ENCODE measurements at regions not wholly inside any gene's neighbourhood (a gene's known extent, or its start where the extent isn't known, plus 50 kb on each side); places are given as distances from the start of the nearest gene placed in this dataset.

DNA sequence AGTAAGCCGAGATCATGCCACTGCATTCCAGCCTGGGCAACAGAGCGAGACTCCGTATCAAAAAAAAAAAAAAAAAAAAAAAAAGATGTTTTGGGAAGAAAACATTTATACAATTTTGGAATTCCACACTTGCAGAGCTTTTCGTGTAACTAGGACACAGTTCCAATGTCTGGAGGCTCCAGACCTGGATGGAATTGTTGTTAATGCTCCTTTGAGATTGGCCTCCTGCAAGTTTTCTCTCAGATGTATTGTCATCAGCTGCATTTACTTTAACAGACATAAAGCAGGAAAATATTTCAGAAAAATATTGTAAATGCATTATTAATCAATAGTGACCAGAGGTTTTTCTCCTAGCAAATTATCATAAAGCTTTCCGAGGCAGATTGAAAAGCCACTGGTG is 124.1 kb downstream of the RBM43 start:
- DNase-seq (ENCODE audit: low read depth, low spot score): no peak
- no TSS peak for BruUV-seq (replicated peaks)
- Histone ChIP-seq H3K79me2 (ENCODE audit: insufficient read depth, low read length) (no peaks in the 10 kb centered on the region), H3K4me1 (ENCODE audit: control insufficient read depth in 1 of 2, insufficient read depth in 2 of 2, low read length in 2 of 2) (no peaks in the 10 kb centered on the region), H3K9ac (ENCODE audit: low read length) (no peak overlapping the region), H3K4me2 (ENCODE audit: low read length) (no peak overlapping the region), H2AFZ (ENCODE audit: low read depth, low read length, poor library complexity, severe bottlenecking) (no peak overlapping the region), H4K20me1 (ENCODE audit: insufficient read depth) (no peaks in the 10 kb centered on the region), H3K27me3 (ENCODE audit: insufficient read depth, low read length) (no peaks in the 10 kb centered on the region), H3K27ac (ENCODE audit: low read depth, low read length) (no peak overlapping the region), H3K9me3 (ENCODE audit: control insufficient read depth in 1 of 2, insufficient read depth in 1 of 2, low read depth in 1 of 2, low read length in 2 of 2) (no peaks in the 10 kb centered on the region), H3K36me3 (ENCODE audit: control insufficient read depth in 1 of 2, insufficient read depth in 2 of 2, low read length in 2 of 2) (no peaks in the 10 kb centered on the region), H3K9me2 (ENCODE audit: insufficient read depth) (no peaks in the 10 kb centered on the region), H3K4me3 (replicated peaks in 1 of 2; ENCODE audit: low read depth in 1 of 2, low read length in 2 of 2) (no peak overlapping the region)
- ChIA-PET POLR2A (no interaction called here), RAD21 (ENCODE audit: low non-redundant PET in 1 of 2, low total read pairs in 2 of 2, uncharacterized antibody in 2 of 2, unreplicated experiment in 2 of 2) (no interaction called here), CTCF (no interaction called here)
- intact Hi-C loops (cut with micrococcal nuclease): no loop called here
- TF ChIP-seq SRF (IDR thresholded peaks at IDR 0.05; ENCODE audit: low read depth) (no peak), ZFX (IDR thresholded peaks at IDR 0.05) (no peak), ELF1 (IDR thresholded peaks at IDR 0.05; ENCODE audit: borderline replicate concordance, low read depth) (no peak), ATF3 (IDR thresholded peaks at IDR 0.05) (no peak), EGR1 (IDR thresholded peaks at IDR 0.05; ENCODE audit: low read depth) (no peak), SP1 (IDR thresholded peaks at IDR 0.05; ENCODE audit: low read depth) (no peak), REST (IDR thresholded peaks at IDR 0.05; ENCODE audit: low read depth) (no peak), ZBTB33 (IDR thresholded peaks at IDR 0.05; ENCODE audit: extremely low read depth, insufficient replicate concordance, low read length) (no peak)
- no peak for ATAC-seq
